Activated CD4-positive, alpha-beta memory T cell treated with anti-CD3 and anti-CD28 coated beads for 36 hours (primary cell): ENCODE measurements at regions not wholly inside any gene's neighbourhood (a gene's known extent, or its start where the extent isn't known, plus 50 kb on each side); places are given as distances from the start of the nearest gene placed in this dataset.

Experiments
- CTCF ChIA-PET: fragments of 350-600 bp; sonication (Branson Sonifier 250); formaldehyde crosslinking; loops from one replicate; lab custom pipeline; 2021; ENCODE audit warnings: antibody characterized with exemption, inconsistent platforms; lab: Charles Lee
- POLR2A ChIA-PET: fragments of 350-600 bp; sonication (Branson Sonifier 250); formaldehyde crosslinking; loops from one replicate; lab custom pipeline; 2021; ENCODE audit warnings: antibody characterized with exemption; lab: Charles Lee
- DNase-seq: peaks from one replicate; pipeline ENCODE4 v3.0.0-alpha.2; 2020
- H3K27ac Mint-ChIP-seq: one replicate; pipeline ENCODE4 v1.8.0; 2021; ENCODE audit warnings: mixed read lengths
- H3K27me3 Mint-ChIP-seq: one replicate; pipeline ENCODE4 v1.8.0; 2021; ENCODE audit warnings: mixed read lengths
- H3K36me3 Mint-ChIP-seq: one replicate; pipeline ENCODE4 v1.8.0; 2021; ENCODE audit warnings: mixed read lengths
- H3K4me1 Mint-ChIP-seq: one replicate; pipeline ENCODE4 v1.8.0; 2021; ENCODE audit warnings: low read depth, mixed read lengths
- H3K4me3 Mint-ChIP-seq: one replicate; pipeline ENCODE4 v1.8.0; 2021; ENCODE audit warnings: mild to moderate bottlenecking, mixed read lengths
- H3K9me3 Mint-ChIP-seq: one replicate; pipeline ENCODE4 v1.8.0; 2021; ENCODE audit warnings: mixed read lengths
- intact Hi-C: fragments of 100-400 bp; cut with micrococcal nuclease; formaldehyde crosslinking; loops from one replicate; pipeline ENCODE4 v1.15.1; 2023

DNA sequence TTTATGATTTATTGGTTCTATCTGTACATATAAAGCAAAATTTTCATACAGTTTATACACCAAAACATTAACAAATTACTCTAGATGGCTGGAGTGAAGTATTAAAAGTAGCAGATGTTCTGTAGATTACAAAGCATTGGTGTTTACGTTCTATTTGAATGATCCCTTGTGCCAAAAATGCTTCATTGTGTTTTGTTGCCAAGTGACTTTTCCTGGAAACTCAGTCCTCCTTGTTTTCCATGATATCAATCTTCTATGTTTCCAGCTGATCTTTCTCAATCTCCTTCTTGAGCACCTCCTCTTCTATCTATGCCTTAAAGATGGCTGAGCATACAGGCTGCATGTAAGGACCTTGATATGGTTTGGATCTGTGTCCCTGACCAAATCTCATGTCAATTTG is 263.6 kb upstream of the CTSO start:
- H3K27ac Mint-ChIP-seq, result no peak overlapping the region
- peaks cover 7% of the 10 kb centered on the region for H3K9me3 Mint-ChIP-seq
- H3K4me3 Mint-ChIP-seq, result no peak overlapping the region
- POLR2A ChIA-PET, result no interaction called here
- no peak for DNase-seq
- intact Hi-C loops, result no loop called here
- no peaks in the 10 kb centered on the region for H3K27me3 Mint-ChIP-seq
- H3K4me1 Mint-ChIP-seq, result no peaks in the 10 kb centered on the region
- no peaks in the 10 kb centered on the region for H3K36me3 Mint-ChIP-seq
- CTCF ChIA-PET, result no interaction called here

DNA sequence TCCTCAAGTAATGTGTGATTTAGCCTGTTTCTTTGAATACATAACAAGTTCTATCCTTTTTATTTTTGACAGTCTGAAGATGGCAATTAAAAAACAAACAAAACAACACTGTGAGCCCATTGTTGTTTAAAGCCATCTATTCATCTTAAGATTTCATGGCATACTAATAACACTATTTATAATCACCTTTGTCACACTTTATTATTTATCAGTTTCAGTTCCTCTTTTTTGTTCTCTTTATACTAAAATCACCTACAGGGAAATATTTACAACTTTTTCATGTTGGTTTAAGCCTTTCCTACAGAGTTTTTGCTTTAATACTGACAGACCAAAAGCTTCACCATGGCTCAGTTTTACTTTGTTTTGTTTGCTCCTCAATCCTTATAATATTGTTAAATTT is 247.4 kb upstream of the CTSO start:
- intact Hi-C loops, result no loop called here
- POLR2A ChIA-PET, result no interaction called here
- Mint-ChIP-seq H3K27me3 (no peaks in the 10 kb centered on the region), H3K4me3 (no peak overlapping the region), H3K27ac (no peak overlapping the region), H3K4me1 (no peaks in the 10 kb centered on the region), H3K9me3 (no peaks in the 10 kb centered on the region), H3K36me3 (no peaks in the 10 kb centered on the region)
- DNase-seq, result no peak
- CTCF ChIA-PET, result no interaction called here

DNA sequence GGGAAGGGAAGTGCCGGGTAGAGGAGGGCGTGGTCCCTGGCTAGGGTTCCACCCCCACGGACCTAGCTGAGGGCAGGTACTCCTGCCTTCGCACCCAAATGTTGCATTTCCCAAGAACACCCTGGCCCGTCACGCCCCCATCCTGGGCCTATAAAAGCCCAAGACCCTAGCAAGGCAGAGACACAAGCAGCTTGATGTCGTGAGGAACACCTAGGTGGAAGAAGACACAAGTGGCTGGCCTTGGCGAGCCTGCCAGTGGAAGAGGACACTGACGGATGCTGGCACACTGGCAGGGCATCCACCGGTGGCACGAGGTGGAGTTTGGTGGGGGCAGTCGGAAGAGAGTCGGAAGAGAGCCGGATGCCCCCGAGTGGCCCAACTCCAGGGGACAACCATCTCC is 244.8 kb upstream of the CTSO start:
- DNase-seq, result no peak
- intact Hi-C loops, result no loop called here
- H3K36me3 Mint-ChIP-seq, result no peaks in the 10 kb centered on the region
- no peak overlapping the region for H3K27ac Mint-ChIP-seq
- POLR2A ChIA-PET, result no interaction called here
- no peaks in the 10 kb centered on the region for H3K27me3 Mint-ChIP-seq
- H3K9me3 Mint-ChIP-seq, result no peaks in the 10 kb centered on the region
- H3K4me1 Mint-ChIP-seq, result no peaks in the 10 kb centered on the region
- no peak overlapping the region for H3K4me3 Mint-ChIP-seq
- CTCF ChIA-PET, result no interaction called here

DNA sequence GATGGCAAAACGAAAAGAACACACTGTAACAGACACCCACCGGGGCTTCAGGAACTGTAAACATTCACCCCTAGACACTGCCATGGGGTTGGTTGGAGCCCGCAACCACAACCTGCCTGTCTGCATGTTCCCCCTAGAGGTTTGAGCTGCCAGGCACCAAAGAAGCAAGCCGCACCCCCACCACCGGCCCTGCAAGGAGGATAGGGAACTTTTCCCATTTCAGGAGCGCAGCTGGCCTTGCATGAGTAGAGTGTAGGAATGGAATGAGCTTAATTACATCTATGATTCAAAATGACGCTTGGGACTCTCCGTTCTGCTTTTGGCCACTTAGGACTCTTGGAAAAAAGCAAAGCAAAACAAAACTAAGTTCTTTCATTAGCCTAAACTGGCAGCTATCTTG is 243.6 kb upstream of the CTSO start:
- ChIA-PET CTCF (no interaction called here), POLR2A (no interaction called here)
- no peaks in the 10 kb centered on the region for H3K4me1 Mint-ChIP-seq
- H3K27ac Mint-ChIP-seq, result no peak overlapping the region
- no peaks in the 10 kb centered on the region for H3K36me3 Mint-ChIP-seq
- intact Hi-C loops, result no loop called here
- H3K9me3 Mint-ChIP-seq, result no peaks in the 10 kb centered on the region
- H3K4me3 Mint-ChIP-seq, result no peak overlapping the region
- no peak for DNase-seq
- H3K27me3 Mint-ChIP-seq, result no peaks in the 10 kb centered on the region

DNA sequence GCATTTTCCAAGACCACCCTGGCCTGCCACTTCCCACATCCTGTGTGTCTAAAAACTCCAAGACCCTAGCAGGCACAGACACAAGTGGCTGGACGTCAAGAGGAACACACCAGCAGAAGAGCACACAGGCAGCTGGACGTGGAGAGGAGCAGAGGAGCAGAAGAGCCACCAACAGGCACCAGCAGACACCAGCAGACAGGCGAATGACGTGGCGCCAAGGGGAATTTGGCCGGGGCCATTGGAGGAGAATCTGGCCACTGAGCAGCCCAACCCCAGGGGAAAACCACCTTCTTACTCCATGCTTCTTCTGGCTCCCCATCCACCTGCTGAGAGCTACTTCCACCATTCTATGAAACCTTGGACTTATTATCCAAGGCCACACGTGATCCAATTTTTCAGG is 243.1 kb upstream of the CTSO start:
- intact Hi-C loops, result no loop called here
- Mint-ChIP-seq H3K4me1 (no peaks in the 10 kb centered on the region), H3K36me3 (no peaks in the 10 kb centered on the region), H3K27me3 (no peaks in the 10 kb centered on the region), H3K27ac (no peak overlapping the region), H3K9me3 (no peaks in the 10 kb centered on the region), H3K4me3 (no peak overlapping the region)
- POLR2A ChIA-PET, result no interaction called here
- no peak for DNase-seq
- CTCF ChIA-PET, result no interaction called here

DNA sequence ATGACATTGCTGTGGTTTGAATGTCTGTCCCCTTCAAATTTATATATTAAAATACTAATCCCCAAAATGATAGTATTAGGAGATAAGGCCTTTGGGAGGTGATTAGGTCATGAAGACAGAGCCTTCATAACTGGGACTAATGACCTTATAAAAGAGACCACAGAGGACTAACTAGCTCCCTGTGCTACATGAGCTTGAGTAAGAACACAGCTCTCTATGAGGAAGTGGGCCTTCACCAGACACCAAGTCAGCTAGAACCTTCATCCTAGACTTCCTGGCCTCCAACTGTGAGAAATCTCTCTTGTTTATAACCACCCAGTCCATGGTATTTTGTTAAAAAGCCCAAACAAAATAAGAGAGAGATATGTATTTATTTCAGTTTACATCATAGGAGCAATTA is 242.2 kb upstream of the CTSO start:
- H3K27me3 Mint-ChIP-seq, result no peaks in the 10 kb centered on the region
- CTCF ChIA-PET, result no interaction called here
- POLR2A ChIA-PET, result no interaction called here
- H3K4me1 Mint-ChIP-seq, result no peaks in the 10 kb centered on the region
- no peaks in the 10 kb centered on the region for H3K9me3 Mint-ChIP-seq
- H3K27ac Mint-ChIP-seq, result no peak overlapping the region
- intact Hi-C loops, result no loop called here
- H3K4me3 Mint-ChIP-seq, result no peak overlapping the region
- H3K36me3 Mint-ChIP-seq, result no peaks in the 10 kb centered on the region
- DNase-seq, result no peak

DNA sequence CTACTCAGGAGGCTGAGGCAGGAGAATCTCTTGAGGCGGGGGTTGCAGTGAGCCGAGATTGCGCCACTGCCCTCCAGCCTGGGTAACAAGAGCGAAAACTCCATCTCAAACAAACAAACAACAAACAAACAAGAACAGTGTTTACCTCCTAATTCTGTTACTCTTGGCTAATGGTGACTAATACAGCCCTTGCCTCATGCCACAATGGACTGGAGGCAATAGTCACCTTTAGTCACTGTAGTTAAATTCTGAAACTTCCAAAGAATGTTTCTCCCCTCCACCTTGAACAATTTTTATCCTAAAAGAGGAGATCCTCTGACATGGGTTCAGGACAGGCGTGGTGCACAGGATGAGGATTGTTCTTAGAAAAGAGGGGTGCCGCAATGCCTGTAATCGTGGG is 241.2 kb upstream of the CTSO start:
- H3K27me3 Mint-ChIP-seq, result no peaks in the 10 kb centered on the region

DNA sequence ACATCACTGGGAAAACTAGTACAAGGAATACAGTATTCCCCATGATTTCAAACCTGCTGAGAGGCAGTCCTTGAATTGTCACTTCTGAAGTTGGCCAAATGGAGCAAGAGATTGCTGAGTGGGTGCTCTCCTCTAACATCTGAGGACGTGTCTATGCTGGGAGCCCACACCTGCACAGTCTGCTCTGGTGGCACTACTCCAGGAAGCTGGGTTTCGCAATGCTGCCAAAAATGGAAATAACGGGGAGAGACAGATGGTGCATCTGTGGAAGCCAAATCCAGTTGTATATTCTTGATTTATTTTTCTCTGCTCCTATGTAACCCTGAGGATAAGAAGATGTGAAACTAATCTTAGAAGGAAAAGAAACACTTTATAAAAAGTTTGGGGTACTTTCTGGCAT is 240.1 kb upstream of the CTSO start:
- no peaks in the 10 kb centered on the region for H3K36me3 Mint-ChIP-seq
- CTCF ChIA-PET, result no interaction called here
- no peak overlapping the region for H3K27ac Mint-ChIP-seq
- intact Hi-C loops, result no loop called here
- no peak for DNase-seq
- no peaks in the 10 kb centered on the region for H3K9me3 Mint-ChIP-seq
- POLR2A ChIA-PET, result no interaction called here
- H3K4me1 Mint-ChIP-seq, result no peaks in the 10 kb centered on the region
- H3K4me3 Mint-ChIP-seq, result no peak overlapping the region
- no peaks in the 10 kb centered on the region for H3K27me3 Mint-ChIP-seq

More for the DNA sequence above, 241.2 kb upstream of the CTSO start:
- H3K36me3 Mint-ChIP-seq, result no peaks in the 10 kb centered on the region
- H3K9me3 Mint-ChIP-seq, result no peaks in the 10 kb centered on the region
- no peak for DNase-seq
- H3K27ac Mint-ChIP-seq, result no peak overlapping the region
- POLR2A ChIA-PET, result no interaction called here
- H3K4me1 Mint-ChIP-seq, result no peaks in the 10 kb centered on the region
- intact Hi-C loops, result no loop called here
- no peak overlapping the region for H3K4me3 Mint-ChIP-seq
- CTCF ChIA-PET, result no interaction called here

DNA sequence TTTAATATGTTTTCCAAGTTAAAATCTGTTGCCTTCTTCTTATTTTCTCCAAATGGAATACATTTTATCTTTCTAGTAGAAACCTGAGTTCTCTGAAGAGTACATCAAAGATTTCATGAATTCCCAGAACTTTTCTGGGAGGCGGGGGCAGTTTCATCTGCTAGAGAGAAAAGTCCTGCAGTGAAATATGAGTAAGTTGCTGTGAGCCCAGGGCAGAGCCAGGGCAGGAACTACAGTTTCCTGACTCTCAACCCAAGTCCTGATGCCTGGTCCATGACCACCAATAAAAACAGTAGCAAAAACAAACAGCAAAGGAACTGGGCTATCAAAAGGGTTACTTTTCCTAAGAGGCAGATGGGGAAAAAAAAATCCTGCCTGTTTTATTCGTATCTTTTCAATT is 239.4 kb upstream of the CTSO start:
- H3K27me3 Mint-ChIP-seq, result no peaks in the 10 kb centered on the region
- H3K36me3 Mint-ChIP-seq, result no peaks in the 10 kb centered on the region
- H3K4me3 Mint-ChIP-seq, result no peak overlapping the region
- intact Hi-C loops, result no loop called here
- no peaks in the 10 kb centered on the region for H3K4me1 Mint-ChIP-seq
- ChIA-PET CTCF (no interaction called here), POLR2A (no interaction called here)
- no peak overlapping the region for H3K27ac Mint-ChIP-seq
- DNase-seq, result no peak
- no peaks in the 10 kb centered on the region for H3K9me3 Mint-ChIP-seq

DNA sequence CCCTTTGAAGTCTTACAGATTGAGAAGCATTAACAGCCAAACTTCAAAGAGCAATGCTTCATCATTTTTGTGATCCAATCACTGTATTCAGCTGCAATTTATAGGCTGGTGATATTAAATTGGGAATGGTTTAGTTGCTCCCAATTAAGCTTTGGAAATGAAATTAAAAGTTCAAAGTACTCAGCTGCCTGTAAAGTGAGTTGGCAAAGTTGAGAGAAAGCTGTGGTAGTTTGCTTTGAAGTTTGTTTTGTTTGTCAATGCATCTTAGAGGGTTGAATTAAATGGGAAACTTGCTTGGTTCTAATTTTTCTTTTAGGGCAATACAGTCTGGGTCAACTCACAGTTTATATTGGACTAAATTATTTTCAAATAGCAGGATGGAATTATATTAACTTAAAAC is 238.4 kb upstream of the CTSO start:
- Mint-ChIP-seq H3K27ac (no peak overlapping the region), H3K4me1 (no peaks in the 10 kb centered on the region), H3K4me3 (no peak overlapping the region), H3K36me3 (no peaks in the 10 kb centered on the region), H3K9me3 (no peaks in the 10 kb centered on the region), H3K27me3 (no peaks in the 10 kb centered on the region)
- intact Hi-C loops, result no loop called here
- POLR2A ChIA-PET, result no interaction called here
- CTCF ChIA-PET, result no interaction called here
- DNase-seq, result no peak

DNA sequence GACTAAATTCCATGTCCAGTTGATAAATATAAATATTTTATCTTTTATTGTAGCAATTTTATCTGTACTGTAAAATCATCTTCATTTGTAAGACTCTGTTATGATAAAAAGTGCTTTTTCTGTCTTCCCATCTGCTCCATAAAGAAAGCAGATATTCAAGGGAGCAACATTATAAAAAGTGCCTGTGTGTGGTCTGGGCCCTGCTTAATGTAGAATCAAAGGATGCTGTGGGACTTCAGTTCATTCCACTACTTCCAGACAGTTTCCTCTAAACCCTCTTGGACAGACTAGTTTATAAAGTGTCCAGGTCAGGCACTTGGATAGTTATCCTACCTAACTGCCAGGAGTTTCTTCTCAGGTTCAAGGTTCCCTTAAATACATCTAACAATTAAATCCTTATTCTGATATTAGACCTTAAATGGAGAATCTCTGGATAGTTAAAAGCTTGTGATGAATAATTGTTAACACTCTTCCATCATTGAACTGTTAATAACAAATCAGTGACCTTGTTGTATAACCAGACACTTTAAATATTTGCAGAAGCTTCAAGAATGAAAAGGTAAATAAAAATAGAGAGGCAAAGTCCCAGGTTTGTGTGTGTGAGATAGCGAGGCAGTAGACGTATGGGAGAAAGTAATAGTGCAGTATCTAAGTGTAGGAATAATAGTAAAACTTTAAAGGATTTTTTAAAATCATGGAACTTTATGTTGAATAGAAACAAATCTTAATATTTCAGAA is 237.5 kb upstream of the CTSO start:
- intact Hi-C loops, result no loop called here
- no peaks in the 10 kb centered on the region for H3K4me1 Mint-ChIP-seq
- no peaks in the 10 kb centered on the region for H3K36me3 Mint-ChIP-seq
- H3K9me3 Mint-ChIP-seq, result no peaks in the 10 kb centered on the region
- no peak overlapping the region for H3K27ac Mint-ChIP-seq
- ChIA-PET CTCF (no interaction called here), POLR2A (no interaction called here)
- no peaks in the 10 kb centered on the region for H3K27me3 Mint-ChIP-seq
- H3K4me3 Mint-ChIP-seq, result no peak overlapping the region
- DNase-seq, result no peak

DNA sequence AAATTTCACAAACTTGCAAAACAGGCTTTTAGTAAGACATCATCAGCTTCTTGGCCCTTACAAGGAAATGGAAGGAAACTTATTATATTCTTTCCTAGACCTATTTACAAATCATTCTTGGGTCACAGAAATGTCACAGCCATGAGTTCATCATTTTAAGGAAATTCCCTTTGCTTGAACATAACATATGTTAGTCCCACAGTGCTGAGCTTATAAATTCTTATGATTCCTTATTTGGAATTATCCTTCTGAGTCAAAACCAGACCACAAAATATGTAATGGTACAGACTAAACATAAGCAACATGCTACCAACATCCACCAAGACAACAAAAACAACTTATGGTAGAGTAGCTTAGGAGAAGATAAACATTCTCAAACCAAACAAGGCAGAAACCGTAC is 236.9 kb upstream of the CTSO start:
- no peak overlapping the region for H3K27ac Mint-ChIP-seq
- H3K27me3 Mint-ChIP-seq, result no peaks in the 10 kb centered on the region
- no peaks in the 10 kb centered on the region for H3K4me1 Mint-ChIP-seq
- intact Hi-C loops, result no loop called here
- no peak for DNase-seq
- no peaks in the 10 kb centered on the region for H3K9me3 Mint-ChIP-seq
- ChIA-PET POLR2A (no interaction called here), CTCF (no interaction called here)
- no peak overlapping the region for H3K4me3 Mint-ChIP-seq
- no peaks in the 10 kb centered on the region for H3K36me3 Mint-ChIP-seq

DNA sequence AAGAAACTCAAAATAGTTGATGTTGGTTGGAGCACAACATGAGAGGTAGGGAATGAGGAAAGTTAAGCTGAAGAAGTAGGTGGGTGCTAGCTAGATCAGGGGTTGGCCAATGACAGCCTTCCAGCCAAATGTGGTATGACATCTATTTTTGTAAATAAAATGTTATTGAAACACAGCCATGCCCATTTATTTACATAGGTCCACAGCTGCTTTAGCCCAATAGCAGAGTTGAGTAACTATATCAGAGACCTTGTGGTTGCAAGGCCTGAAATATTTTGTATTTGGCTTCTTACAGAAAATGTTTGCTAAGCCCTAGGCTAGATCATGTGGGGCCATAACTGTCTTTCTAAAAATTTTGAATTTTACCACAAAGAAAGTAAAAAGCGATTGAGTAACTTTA is 234.9 kb upstream of the CTSO start:
- no peak for DNase-seq
- Mint-ChIP-seq H3K4me3 (no peak overlapping the region), H3K4me1 (no peaks in the 10 kb centered on the region), H3K36me3 (no peaks in the 10 kb centered on the region), H3K27me3 (no peaks in the 10 kb centered on the region), H3K9me3 (no peaks in the 10 kb centered on the region), H3K27ac (no peak overlapping the region)
- POLR2A ChIA-PET, result no interaction called here
- CTCF ChIA-PET, result no interaction called here
- intact Hi-C loops, result no loop called here
